Endothelial cell of umbilical vein (primary cell): ENCODE measurements at regions not wholly inside any gene's neighbourhood (a gene's known extent, or its start where the extent isn't known, plus 50 kb on each side); places are given as distances from the start of the nearest gene placed in this dataset.

Experiments used
- BruUV-seq: library from RNA; stranded (reverse); fragments of 400-500 nt; replicated peaks from 2 replicates; lab custom pipeline; 2021; lab: Mats Ljungman, UMichigan
- CTCF ChIA-PET: fragments of 300-600, 350-600 bp; sonication (Branson Sonifier 250); formaldehyde crosslinking; loops from one replicate; lab custom pipeline; 2021; ENCODE audit warnings: antibody characterized with exemption, inconsistent platforms; lab: Charles Lee
- POLR2A ChIA-PET: fragments of 300-600, 350-600 bp; sonication (Branson Sonifier 250); formaldehyde crosslinking; loops from one replicate; lab custom pipeline; 2021; ENCODE audit warnings: antibody characterized with exemption, inconsistent platforms; lab: Charles Lee
- DNase-seq: peaks from one replicate; pipeline ENCODE4 v3.0.0-alpha.2; 2011; ENCODE audit warnings: low read depth, low spot score
- FAIRE-seq: peaks from 2 replicates; lab custom pipeline; 2011; peaks lifted over from hg19 to GRCh38; lab: Jason Lieb, UNC
- H2AFZ ChIP-seq: 2 replicates; pipeline ENCODE4 v1.6.0; 2012; ENCODE audit warnings: low read depth, low read length, control low read depth, inconsistent platforms
- H3K27ac ChIP-seq: 2 replicates; pipeline ENCODE4 v1.5.1; 2011; ENCODE audit warnings: low read depth, mild to moderate bottlenecking, control low read depth, low read length, moderate library complexity; ENCODE audit not compliant: insufficient read depth
- H3K27me3 ChIP-seq, 2 experiments: 2 replicates each; pipeline versions ENCODE4 v1.6.0 to v1.6.1; 2011; ENCODE audit warnings: low read length in 2 of 2, mixed read lengths in 1 of 2; ENCODE audit not compliant: control insufficient read depth in 2 of 2, insufficient read depth in 2 of 2
- H3K36me3 ChIP-seq, 2 experiments: 2 replicates in 1 of 2; 3 replicates in 1 of 2; pipeline ENCODE4 v1.5.1; 2011; ENCODE audit warnings: low read length in 2 of 2, mild to moderate bottlenecking in 1 of 2, moderate library complexity in 1 of 2; ENCODE audit not compliant: control insufficient read depth in 2 of 2, insufficient read depth in 2 of 2; ENCODE audit errors: extremely low read depth in 1 of 2
- H3K4me1 ChIP-seq: 3 replicates; pipeline ENCODE4 v1.5.1; 2011; ENCODE audit warnings: mild to moderate bottlenecking, low read length; ENCODE audit not compliant: control insufficient read depth, insufficient read depth; ENCODE audit errors: extremely low read depth
- H3K4me2 ChIP-seq: 2 replicates; pipeline ENCODE4 v1.6.1; 2011; ENCODE audit warnings: low read length, control low read depth, mixed read lengths; ENCODE audit not compliant: insufficient read depth
- H3K4me3 ChIP-seq, 3 experiments: fragments of 200-600 bp in 1 of 3; sonication (generic), shearing (Covaris generic) in 1 of 3; replicated peaks in 1 of 3; 2 replicates each; pipeline ENCODE4 v1.5.1; 2011 to 2016; ENCODE audit warnings: control low read depth in 3 of 3, low read length in 3 of 3, mild to moderate bottlenecking in 2 of 3, inconsistent platforms in 1 of 3, low read depth in 1 of 3, moderate library complexity in 1 of 3; ENCODE audit not compliant: insufficient read depth in 1 of 3
- H3K79me2 ChIP-seq: 2 replicates; pipeline ENCODE4 v1.6.0; 2012; ENCODE audit warnings: low read length, inconsistent platforms; ENCODE audit not compliant: control insufficient read depth, insufficient read depth
- H3K9ac ChIP-seq: replicated peaks from 2 replicates; pipeline ENCODE3; 2011; ENCODE audit warnings: low read length, control low read depth; ENCODE audit not compliant: insufficient read depth; ENCODE audit errors: extremely low read depth
- H3K9me1 ChIP-seq: replicated peaks from 3 replicates; pipeline ENCODE4 v1.6.0; 2011; ENCODE audit warnings: mild to moderate bottlenecking, low read length; ENCODE audit not compliant: control insufficient read depth, insufficient read depth; ENCODE audit errors: extremely low read depth
- H3K9me3 ChIP-seq: replicated peaks from 2 replicates; pipeline ENCODE4 v1.5.1; 2012; ENCODE audit warnings: low read length, inconsistent platforms; ENCODE audit not compliant: control insufficient read depth, insufficient read depth
- H4K20me1 ChIP-seq: replicated peaks from 2 replicates; pipeline ENCODE3; 2011; ENCODE audit warnings: mild to moderate bottlenecking, low read length; ENCODE audit not compliant: control insufficient read depth, insufficient read depth; ENCODE audit errors: extremely low read depth
- EZH2 ChIP-seq: IDR thresholded peaks from 2 replicates; pipeline ENCODE4 v1.6.1; 2012; ENCODE audit warnings: borderline replicate concordance, low read depth, mild to moderate bottlenecking, moderate library complexity, low read length, inconsistent platforms; ENCODE audit not compliant: severe bottlenecking
- FOS ChIP-seq: IDR thresholded peaks from 2 replicates; pipeline ENCODE4 v1.6.1; 2011; ENCODE audit warnings: mild to moderate bottlenecking, low read length, moderate library complexity, borderline replicate concordance; ENCODE audit not compliant: insufficient read depth
- GATA2 ChIP-seq: IDR thresholded peaks from 2 replicates; pipeline ENCODE4 v1.7.0; 2011; ENCODE audit warnings: low read depth, mild to moderate bottlenecking, moderate library complexity, mixed read lengths, low read length; ENCODE audit not compliant: insufficient read length, insufficient read depth
- JUN ChIP-seq: IDR thresholded peaks from 2 replicates; pipeline ENCODE4 v1.6.1; 2011; ENCODE audit warnings: borderline replicate concordance, low read depth; ENCODE audit not compliant: insufficient read length, insufficient read depth
- MYC ChIP-seq: IDR thresholded peaks from one replicate; pipeline ENCODE4 v1.6.1; 2011; ENCODE audit warnings: mild to moderate bottlenecking, low read depth, low read length
- POLR2A ChIP-seq: IDR thresholded peaks from 2 replicates; pipeline ENCODE4 v1.6.1; 2012; ENCODE audit warnings: low read depth, mild to moderate bottlenecking, control low read depth, low read length
- POLR2AphosphoS5 ChIP-seq: IDR thresholded peaks from 2 replicates; pipeline ENCODE4 v1.6.1; 2012; ENCODE audit warnings: low read depth, mild to moderate bottlenecking, control low read depth, low read length, moderate library complexity; ENCODE audit not compliant: insufficient read depth
- dilution Hi-C: fragments of 300-500 bp; cut with MboI; formaldehyde crosslinking; loops from one replicate; pipeline ENCODE4 v1.15.0; 2019; ENCODE audit warnings: low sequenced_read_pairs; ENCODE audit not compliant: extremely low pct_ligation_motif_present
- intact Hi-C: fragments of 100-400 bp; cut with micrococcal nuclease; formaldehyde crosslinking; loops from one replicate; pipeline ENCODE4 v1.10.0; 2022
- TF ChIP-seq, protein P1 (sequence below): IDR thresholded peaks from 2 replicates; pipeline ENCODE4 v1.6.1; 2011; ENCODE audit not compliant: insufficient read depth, insufficient read length
- TF ChIP-seq, protein P2 (sequence below), 2 donors: IDR thresholded peaks; 1 replicate in 1 of 2; 2 replicates in 1 of 2; pipeline ENCODE4 v1.5.1; 2011; ENCODE audit warnings: low read length in 2 of 2, mild to moderate bottlenecking in 2 of 2, moderate library complexity in 2 of 2, control low read depth in 1 of 2, inconsistent platforms in 1 of 2, low read depth in 1 of 2; ENCODE audit not compliant: insufficient read depth in 1 of 2; ENCODE audit errors: extremely low read depth in 1 of 2

- H3K9me1 ChIP-seq: no peaks in the 10 kb centered on the region
- no peak overlapping the region for H2AFZ ChIP-seq
- intact Hi-C loops (loop anchor here (10.0 kb wide), 4 partner anchors 74 to 424 kb away; partner anchors contain the start of gene MAMLD1), dilution Hi-C loops (no loop called here)
- no peak overlapping the region for H3K27ac ChIP-seq
- ChIA-PET POLR2A (no interaction called here), CTCF (no interaction called here)
- FAIRE-seq: peak; percentile 21
- DNase-seq: no peak
- H3K79me2 ChIP-seq: no peaks in the 10 kb centered on the region
- H3K9ac ChIP-seq: no peak overlapping the region
- no peaks in the 10 kb centered on the region for H4K20me1 ChIP-seq
- no peaks in the 10 kb centered on the region for H3K36me3 ChIP-seq
- TF ChIP-seq GATA2: no peak
- no peak for TF ChIP-seq EZH2
- no peak for TF ChIP-seq FOS
- TF ChIP-seq, protein P1, sequence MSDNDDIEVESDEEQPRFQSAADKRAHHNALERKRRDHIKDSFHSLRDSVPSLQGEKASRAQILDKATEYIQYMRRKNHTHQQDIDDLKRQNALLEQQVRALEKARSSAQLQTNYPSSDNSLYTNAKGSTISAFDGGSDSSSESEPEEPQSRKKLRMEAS: no peak
- TF ChIP-seq JUN: no peak
- H3K4me1 ChIP-seq: peaks cover 21% of the 10 kb centered on the region
- H3K9me3 ChIP-seq: no peaks in the 10 kb centered on the region
- H3K27me3 ChIP-seq: no peaks in the 10 kb centered on the region
- no peak overlapping the region for H3K4me2 ChIP-seq
- H3K4me3 ChIP-seq: no peak overlapping the region
- BruUV-seq: no TSS peak
Observed at GRCh38 chrX:150081076-150081475, 142.8 kb upstream of the EOLA2 start.

- Histone ChIP-seq H3K27ac (peak overlapping the region; percentile 90), H3K4me3 (no peak overlapping the region), H2AFZ (peak overlapping the region; percentile 4), H3K36me3 (no peaks in the 10 kb centered on the region), H3K79me2 (no peaks in the 10 kb centered on the region), H3K4me1 (peaks cover 27% of the 10 kb centered on the region), H3K9me3 (no peaks in the 10 kb centered on the region), H3K9ac (peak overlapping the region; percentile 49), H3K9me1 (no peaks in the 10 kb centered on the region), H3K27me3 (no peaks in the 10 kb centered on the region), H4K20me1 (no peaks in the 10 kb centered on the region), H3K4me2 (peak overlapping the region; percentile 74)
- no peak for TF ChIP-seq GATA2
- TF ChIP-seq, protein P1: no peak
- TF ChIP-seq, protein P2, sequence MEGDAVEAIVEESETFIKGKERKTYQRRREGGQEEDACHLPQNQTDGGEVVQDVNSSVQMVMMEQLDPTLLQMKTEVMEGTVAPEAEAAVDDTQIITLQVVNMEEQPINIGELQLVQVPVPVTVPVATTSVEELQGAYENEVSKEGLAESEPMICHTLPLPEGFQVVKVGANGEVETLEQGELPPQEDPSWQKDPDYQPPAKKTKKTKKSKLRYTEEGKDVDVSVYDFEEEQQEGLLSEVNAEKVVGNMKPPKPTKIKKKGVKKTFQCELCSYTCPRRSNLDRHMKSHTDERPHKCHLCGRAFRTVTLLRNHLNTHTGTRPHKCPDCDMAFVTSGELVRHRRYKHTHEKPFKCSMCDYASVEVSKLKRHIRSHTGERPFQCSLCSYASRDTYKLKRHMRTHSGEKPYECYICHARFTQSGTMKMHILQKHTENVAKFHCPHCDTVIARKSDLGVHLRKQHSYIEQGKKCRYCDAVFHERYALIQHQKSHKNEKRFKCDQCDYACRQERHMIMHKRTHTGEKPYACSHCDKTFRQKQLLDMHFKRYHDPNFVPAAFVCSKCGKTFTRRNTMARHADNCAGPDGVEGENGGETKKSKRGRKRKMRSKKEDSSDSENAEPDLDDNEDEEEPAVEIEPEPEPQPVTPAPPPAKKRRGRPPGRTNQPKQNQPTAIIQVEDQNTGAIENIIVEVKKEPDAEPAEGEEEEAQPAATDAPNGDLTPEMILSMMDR (IDR thresholded peaks at IDR 0.05; ENCODE audit: extremely low read depth in 1 of 2, insufficient read depth in 1 of 2, low read depth in 1 of 2, low read length in 2 of 2): no peak
- TF ChIP-seq EZH2: no peak
- no peak for TF ChIP-seq MYC
- peak; percentile 56 for TF ChIP-seq POLR2AphosphoS5
- TF ChIP-seq JUN: peak; percentile 82
- TF ChIP-seq FOS: peak; percentile 55
- TF ChIP-seq POLR2A: no peak
- FAIRE-seq (peak; percentile 100), DNase-seq (peak; percentile 81)
- dilution Hi-C loops (no loop called here), intact Hi-C loops (loop anchor here (1.0 to 10.0 kb wide), 9 partner anchors 22 to 484 kb away; partner anchors contain the start of genes MAMLD1 and MTM1)
- POLR2A ChIA-PET: no interaction called here
- TSS peak; percentile 74 for BruUV-seq
- CTCF ChIA-PET: interaction anchor here (3.5 kb wide), 1 partner anchor 121 kb away, joined by 9 read pairs; no protein-coding TSS in a partner anchor
Observed at GRCh38 chrX:150084496-150085229, 146.4 kb upstream of the EOLA2 start.
